T-helper 2 cell (primary cell): ENCODE measurements at regions not wholly inside any gene's neighbourhood (a gene's known extent, or its start where the extent isn't known, plus 50 kb on each side); places are given as distances from the start of the nearest gene placed in this dataset.

Source experiments
- DNase-seq, 5 experiments: peaks; one replicate each; pipeline versions ENCODE4 v3.0.0 to v3.0.0-alpha.2; 2012 to 2022

DNA sequence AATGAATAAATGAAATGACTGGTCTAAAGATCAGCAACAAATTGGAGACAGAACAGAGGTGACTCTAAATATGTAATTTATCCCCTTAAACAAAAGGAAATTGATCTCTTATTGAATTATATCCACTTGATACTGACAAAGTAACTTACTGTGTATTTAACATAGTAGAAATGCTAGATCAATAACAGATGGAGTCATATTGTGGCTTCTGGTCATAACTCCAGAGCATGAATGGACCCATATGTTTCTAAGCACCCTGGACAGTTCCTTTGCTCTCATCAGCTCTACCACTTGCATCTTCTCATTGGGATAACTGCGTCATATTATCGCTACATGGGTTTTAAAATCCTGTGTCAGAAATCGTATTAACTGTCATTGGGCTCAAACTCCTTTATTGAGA, 222.3 kb downstream of the ETS1 start:
- peak in 1 of 5 experiments; percentile 56 for DNase-seq

DNA sequence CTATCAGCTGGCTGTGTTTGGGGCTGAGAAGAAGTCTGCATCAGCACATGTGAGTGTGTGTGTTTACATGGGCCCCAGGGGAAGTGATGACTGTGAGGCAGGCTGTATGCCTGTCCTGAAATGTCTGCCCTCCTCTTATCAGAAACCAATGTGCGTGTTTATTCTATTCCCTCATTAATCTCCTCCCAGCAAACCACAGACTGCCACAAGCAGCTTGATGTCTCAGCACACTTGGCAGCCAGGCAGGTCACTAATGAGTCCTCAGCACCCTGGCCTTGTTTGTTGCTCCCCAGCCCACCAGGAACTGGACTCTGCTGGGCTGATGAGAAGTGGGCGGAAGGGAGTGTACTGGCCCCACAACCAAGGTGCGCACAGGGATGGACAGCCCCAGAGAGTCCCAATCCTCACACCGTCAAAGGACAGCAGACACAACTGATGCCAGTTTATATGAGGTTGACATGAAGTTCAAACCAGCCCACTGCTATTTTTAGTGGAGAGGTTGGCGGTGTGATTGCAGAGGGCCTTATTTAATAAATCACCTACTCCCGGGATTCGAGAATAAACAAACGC, 225.8 kb downstream of the ETS1 start:
- DNase-seq = peak in 1 of 5 experiments; percentile 53

DNA sequence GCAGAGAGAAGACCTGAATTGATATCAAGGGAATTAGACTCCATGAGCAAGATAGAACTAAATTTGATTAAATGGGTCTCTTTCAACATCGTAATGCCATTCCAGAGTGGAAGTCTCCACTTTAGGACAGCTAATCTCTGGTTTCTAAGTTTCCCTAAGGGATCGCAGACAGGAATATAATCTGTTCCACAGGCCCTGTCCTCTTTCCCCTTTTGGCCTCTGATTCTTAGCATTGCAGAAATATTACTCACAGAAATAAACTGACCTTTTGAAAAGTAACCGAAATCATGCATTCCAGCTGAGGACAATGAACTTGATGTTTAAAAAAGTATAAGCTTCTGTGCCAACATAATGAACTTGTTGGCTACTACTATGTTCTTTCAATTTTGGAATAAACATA, 227.8 kb downstream of the ETS1 start:
- DNase-seq = no peak

DNA sequence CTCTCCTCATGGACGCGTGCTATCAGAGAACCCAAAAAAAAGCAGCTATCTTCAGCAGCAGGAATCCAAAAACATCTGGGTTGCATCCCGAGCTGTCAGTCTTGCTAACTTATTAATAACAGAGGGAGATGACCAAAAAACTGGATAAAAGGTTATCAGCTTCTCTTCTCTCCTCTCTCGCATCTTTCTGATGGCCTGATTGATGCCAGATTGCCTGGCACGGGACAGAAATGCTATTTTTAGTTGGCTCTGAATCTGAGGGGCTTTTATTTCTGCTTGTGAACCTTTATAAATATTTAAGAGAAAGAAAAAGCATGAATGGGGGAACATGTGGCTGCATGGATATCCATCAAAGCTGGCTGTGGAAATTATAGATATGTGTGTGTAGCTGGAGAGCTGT, 230.3 kb downstream of the ETS1 start:
- DNase-seq = no peak

DNA sequence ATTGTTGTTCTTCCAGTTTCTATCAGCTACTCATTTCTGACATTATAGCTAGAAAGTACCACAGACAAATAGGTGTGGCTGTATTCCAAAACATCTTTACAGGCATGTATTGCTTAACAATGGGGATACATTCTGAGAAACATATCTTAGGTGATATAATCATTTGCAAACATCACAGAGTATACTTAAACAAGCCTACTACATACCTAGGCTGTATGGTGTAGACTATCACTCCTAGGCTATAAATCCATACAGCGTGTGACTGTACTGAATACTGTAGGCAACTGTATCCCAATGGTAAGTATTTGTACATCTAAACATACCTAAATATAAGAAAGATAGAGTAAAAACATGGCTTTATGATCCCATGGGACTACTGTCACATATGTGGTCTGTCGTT, 231.8 kb downstream of the ETS1 start:
- DNase-seq = no peak

DNA sequence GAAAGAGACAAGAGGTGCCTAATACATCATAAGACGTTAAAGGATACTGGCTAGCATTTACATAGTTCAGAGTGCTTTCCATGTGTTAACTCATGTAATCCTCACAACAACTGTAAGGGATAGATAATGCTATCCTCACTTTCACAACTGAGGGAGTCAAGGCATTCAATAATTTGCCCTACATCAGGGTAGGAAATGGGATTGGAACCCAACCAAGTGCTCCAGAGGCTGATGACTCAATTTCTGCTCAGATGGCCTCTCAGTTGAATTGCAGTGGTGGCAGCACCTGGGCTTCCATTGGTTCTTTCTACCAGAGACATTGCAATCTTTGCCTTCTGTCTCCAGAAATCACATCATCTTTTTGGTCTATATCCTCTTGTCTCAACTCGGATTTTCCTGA, 232.9 kb downstream of the ETS1 start:
- DNase-seq = no peak

DNA sequence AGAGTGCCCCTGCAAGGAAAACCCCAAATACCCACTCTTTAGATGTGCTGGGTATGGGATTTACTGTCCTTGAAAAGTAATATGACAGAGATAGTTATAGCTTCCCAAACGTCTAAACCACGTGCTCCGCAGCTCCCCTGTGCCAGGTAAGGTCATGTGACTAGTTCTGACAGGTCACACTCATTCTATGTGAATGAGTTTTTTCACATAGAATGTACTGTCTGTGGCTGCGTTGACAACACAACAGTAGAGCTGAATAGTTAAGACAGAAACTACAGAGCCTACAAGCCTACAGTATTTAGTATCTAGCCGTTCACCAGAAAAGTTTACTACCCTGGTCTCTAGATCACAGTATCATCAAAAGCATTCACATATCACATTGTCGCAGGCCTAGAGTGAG, 236.2 kb downstream of the ETS1 start:
- DNase-seq = no peak

DNA sequence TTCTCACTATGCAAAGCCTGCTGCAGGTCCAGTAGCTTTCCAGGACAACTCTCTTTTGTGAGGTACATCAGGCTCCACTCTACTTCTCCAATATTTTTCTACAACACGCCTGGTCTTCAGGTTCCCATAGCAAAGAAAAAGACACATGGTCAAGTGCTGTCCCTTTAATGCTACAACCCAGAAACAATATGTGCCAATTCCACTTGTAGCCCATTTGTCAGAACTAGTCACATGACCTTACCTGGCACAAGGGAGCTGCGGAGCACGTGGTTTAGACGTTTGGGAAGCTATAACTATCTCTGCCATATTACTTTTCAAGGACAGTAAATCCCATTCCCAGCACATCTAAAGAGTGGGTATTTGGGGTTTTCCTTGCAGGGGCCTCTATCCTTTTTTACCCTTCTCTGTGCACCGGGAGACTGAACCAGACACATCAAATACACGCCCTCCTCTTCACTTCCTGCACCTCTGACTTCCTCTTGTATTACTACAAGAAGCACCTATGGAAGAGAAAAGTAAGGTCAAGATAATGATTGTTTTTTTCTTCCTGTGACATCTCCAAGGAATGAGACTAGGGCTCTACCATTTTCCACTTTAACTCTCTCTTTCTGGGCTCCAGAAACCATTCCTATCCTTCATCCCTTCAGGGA, 237.6 kb downstream of the ETS1 start:
- DNase-seq = no peak

DNA sequence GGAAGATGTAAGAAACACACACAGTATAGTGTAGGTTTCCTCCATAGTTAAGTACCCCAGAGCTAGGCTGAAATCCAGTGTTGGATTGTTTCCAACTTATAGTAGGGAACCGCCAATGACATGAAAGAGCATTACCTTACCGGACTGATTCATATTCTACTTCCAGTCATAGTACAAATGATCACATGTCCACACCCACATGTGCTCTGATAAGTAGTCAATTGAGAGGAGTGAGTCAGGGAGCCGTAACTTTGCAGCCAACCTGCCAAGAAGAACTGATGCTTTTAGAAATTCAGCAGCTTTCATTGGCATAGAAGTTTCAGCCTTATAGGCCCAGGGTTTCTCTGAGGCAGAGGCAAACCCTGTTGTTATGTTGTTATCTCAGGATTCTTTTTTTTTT, 240.6 kb downstream of the ETS1 start:
- DNase-seq = peak in 1 of 5 experiments; percentile 48

DNA sequence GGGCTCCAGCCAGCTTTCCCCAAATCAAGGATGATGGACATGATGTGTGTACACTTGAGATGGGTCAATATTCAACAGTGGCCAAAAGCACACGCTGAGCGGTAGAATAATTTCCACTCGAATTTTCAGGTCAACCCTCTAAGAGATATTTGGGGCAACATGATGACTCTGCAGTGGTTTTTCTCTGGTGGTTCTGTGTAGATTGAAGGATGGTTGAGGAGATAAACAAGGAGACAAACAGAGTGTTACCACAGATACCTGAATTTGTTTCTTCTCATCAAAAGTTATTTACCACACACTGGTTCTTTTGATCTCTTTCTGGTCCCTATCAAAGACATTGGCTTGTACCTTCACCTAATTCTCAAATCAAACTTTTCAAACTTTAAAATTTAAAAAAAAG, 242.0 kb downstream of the ETS1 start:
- DNase-seq = peak in 2 of 5 experiments; percentile 73 to 82

DNA sequence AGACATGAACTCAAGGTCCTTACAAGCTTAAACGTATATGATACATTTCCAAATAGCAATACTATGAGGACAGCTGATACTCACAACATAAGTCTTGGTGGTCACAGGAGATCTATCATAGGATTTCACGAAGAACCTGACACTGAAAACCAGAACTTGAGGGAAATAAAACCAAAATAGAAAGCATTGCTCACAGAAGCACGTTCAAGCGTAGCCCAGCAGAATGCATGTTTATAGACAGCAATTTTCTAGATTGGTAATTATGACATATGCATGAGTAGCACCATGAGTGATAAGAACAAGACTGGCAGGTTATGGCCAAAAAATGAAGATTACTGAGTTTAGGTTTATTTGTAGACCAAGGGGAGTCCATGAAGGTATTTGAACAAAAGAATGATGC, 243.5 kb downstream of the ETS1 start:
- DNase-seq = peak in 1 of 5 experiments; percentile 73

DNA sequence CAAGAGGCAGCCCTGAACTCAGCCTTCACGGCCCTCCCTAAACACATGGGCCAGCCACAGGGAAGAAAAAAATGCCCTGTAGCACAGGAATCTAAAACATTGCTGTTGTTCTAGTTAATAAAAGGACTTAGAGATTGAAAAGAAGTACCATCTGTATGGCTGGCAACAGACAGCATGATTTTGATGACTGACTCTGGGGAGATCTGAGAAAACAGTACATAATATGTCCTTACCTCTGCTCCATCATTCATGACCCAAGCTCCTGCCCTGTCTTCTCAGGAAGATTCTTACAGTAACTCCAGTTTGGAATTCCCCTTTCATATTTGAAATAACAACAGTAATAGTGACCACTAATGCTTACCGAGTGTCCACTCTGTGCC, 244.2 kb downstream of the ETS1 start:
- no peak for DNase-seq

DNA sequence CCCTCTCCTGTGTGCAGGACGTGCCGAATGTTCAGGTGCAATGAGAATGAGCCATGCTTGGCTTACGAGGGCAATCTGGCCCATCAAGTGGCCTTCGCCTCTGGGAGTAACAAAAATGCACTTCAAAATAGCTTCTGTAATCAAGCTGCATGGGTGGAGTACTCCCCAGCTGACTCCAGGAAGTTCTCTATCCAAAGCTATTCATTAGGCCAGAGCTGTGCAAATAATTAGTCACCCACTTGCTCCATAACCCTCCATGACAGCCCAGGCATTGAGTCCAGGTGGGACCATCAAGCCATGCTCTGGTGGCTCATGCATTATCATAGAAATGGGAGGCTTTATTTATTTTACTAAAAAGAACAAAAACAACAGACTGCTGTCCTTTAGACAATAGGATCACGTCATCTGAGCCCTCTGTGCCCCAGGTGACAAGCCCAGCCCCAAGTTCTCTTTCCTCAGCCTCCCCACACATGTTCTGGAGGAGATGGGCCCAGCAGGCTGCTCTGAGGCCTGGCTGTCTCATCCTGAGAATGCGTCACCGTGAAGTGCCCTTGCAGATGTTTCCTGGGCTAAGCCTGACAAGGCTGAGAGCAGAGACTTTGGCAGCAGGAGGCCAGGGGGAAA, 244.7 kb downstream of the ETS1 start:
- DNase-seq = peak in 4 of 5 experiments; percentile 49 to 91 (median 62)

DNA sequence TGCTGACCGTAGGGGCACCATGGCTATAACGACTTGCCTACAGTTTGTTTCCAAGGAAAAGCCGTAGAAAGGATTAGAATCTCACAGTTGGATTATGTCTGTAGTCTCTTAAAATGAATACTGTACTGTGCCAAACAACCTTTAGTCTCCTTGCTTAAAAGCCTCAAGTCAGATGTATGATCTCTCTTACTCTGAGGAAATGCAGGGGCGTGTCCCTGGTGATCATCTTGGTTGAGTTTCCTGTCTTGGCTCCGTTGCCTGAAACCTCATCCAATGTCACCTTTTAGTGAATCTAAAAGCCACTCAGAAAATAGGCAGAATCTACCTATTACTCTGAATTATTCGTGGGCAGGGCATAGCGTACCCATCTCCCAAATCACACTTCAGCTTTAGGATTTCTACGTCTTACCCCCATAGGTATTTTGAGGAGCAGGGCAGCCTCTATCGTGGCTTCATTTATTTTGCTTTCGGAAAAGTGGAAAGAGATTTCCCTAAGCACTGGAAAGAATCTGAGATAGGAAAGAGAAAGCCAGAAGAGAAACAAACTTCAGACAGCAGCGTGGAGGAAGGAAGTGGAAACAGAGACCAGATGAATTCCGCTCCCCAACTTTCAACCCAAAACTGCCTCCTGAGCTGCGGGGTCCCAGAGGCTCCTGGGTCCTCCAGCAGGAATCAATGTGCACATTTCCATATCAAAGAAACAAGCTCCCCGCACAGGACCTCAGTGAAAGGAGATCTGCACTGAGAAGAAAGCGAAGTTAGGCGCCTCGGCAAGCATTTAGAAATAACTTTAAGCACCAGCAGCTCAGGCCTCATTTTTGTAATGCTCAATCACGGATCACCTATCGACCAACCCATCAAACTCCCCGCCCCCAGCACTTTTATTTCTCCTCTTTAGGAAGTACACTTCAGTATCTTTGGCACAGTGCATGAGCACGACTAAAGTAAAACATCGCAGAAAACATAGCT, 245.8 kb downstream of the ETS1 start:
- DNase-seq = peak in 3 of 5 experiments; percentile 62 to 93 (median 68)

DNA sequence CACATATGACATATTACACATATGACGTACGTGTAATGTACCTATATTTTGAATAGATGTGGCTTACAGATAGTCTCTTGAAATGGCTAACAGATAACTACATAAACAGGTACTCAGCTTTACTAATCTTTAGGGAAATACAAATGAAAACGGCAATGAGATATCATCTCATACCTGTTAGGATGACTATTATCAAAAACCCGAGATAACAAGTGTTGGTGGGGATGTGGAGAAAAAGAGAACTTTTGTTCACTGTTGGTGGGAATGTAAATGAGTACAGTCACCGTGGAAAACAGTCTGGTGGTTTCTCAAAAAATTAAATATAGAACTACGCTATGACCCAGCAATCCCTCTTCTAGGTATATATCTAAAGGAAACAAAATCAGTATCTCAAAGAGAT, 247.6 kb downstream of the ETS1 start:
- peak in 1 of 5 experiments; percentile 73 for DNase-seq

DNA sequence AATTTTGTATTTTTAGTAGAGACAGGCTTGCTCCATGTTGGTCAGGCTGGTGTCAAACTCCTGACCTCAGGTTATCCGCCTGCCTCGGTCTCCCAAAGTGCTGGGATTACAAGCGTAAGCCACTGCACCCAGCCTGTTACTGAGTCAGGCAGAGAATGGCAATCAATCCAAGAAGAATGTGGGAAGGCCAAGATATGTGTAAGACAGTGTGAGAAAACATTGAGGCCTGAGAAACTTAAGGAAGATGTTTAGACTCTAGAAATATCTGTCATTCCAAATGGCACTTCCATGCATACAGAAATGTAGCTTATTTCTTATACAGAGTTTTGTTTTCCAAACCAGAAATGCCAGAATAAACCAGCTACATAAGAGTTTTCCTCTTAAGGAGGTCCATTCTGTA, 248.5 kb downstream of the ETS1 start:
- DNase-seq = no peak

DNA sequence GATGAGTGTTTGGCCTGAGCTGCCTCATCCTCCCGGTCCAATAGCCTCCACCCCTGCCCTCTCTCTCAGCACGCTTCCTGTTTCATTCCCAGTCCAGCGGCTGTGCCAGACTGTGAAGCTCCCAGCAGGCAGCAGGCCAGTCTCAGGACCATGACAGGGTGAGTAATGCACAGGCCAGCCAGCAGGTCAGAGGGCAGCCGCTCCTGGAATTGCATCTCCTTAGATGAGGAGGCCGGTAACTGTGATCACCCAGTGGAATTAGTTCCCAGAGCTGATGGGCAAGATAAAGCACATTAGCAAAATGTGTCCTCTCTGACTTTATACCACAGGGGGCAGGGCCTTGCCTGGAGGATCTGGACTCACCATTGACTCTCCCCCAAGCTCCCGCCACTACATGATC, 251.2 kb downstream of the ETS1 start:
- DNase-seq = no peak

DNA sequence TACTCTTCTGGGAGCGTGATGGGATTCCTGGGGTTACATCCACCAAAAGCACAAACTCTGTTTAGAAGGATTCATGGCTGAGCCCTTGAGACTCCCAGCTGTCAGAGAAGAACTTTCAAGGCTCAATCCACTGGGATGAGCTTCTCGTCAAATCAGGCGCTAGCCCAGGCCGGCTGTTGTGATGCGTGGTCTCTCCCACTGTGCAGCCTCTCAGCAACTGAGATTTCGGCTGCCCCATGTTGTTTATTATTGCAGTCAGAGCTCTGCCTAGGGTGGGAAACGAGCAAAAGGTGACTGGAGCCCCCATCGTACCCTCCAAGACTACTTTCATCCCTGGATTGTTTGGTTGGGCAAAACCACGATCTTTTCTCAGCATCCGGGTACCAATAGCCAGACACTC, 251.6 kb downstream of the ETS1 start:
- DNase-seq = no peak

DNA sequence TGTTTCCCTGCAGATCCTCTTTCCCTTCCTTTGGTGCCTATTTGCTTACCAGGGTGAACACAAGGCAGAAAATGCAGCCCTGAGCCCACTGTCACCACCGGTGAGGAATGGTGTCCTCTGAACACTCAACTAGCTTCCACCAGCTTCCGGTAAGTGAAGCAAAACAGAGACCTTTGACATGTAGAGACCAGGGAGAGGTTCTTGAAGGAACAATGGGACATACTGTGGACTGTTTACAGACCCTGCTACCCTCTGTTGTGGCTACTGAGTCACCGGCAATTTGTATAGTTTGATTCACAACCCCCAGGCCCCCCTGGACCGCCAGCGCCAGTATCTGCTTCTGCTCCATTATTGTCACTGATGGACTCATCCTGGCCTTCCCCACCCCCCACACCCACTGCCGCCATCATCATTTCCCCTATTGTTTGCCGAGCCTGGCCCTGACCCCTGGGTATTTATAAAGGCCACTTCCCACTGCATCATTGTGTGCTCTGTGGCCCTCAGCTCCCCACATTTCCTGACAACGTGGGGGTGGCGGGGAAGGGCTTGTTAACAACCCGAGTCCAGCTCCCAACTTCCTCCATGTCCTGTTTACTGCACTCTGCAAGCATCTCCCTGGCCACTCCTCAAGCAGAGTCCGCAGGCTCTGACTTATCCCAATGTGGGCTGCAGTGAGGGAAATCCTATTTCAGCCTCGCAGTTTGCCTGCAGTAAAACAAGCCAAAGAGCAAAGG, 252.9 kb downstream of the ETS1 start:
- DNase-seq = no peak

DNA sequence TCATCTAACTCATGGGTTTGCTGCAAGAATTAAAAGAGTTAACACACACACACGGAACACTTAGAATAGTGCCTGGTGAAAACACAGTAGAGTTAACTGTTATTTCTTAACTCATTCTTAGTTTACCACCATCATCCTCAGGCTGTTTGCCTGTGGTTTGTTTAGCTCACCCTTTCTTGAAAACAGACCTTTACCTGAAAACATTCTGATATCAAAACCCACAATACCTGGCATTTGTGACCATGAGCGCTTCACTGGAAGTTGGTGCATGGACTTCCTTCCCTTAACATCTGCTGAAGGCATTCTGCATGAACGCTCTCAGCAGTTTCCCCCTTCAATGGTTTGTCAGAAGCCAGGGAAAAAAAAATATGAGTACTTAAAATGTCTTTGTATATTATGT, 256.0 kb downstream of the ETS1 start:
- peak in 1 of 5 experiments; percentile 64 for DNase-seq

DNA sequence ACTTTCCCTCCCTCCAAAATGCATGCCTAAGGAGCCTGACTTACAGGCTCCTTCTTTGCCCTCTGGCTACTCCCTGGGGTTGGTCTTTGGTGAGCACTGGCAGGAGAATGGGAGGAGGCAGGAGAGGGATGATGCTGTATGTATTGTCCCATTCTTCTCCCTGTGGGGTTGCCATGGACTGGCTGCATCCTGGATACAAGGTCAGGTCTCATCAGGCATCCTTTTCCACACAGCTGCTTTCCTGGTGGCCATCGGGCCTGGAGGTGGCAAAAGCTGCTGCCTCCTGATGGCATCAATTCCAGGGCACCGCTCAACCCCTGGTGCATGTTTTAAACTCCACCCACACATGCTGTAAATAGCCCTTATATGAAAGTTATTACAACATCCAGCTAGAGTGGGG, 257.2 kb downstream of the ETS1 start:
- DNase-seq = no peak

DNA sequence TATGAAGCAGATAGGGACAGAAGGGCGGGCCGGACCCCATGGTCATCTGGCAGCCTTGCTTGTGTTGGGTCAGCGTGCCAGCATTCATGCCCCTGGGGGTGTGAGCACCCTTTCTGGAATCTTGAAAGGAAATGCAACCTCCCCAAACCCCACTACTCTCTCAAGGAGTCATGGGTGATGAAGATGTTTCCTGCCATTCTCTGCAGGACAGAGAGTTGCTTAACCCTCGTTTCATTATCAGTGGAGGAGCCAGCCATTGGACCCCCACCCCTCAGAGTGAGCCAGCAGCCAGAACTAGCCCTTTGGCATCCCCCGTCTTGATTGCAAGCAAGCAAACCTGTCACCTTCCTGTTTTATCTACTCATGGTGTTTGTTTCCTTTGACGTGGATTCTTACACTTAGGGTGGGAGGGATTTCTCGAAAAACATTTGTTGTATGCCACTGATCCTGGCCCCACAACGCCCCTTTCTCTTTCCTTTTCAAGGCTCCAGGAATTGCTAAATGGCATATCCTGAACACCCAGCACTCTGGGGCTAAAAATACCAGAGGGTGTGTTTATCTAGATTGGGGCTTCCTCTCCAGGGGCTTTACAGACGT, 258.3 kb downstream of the ETS1 start:
- DNase-seq = peak in 3 of 5 experiments; percentile 28 to 67 (median 61)
